ENCODE measurements at regions not wholly inside any gene's neighbourhood (a gene's known extent, or its start where the extent isn't known, plus 50 kb on each side); places are given as distances from the start of the nearest gene placed in this dataset.

DNA sequence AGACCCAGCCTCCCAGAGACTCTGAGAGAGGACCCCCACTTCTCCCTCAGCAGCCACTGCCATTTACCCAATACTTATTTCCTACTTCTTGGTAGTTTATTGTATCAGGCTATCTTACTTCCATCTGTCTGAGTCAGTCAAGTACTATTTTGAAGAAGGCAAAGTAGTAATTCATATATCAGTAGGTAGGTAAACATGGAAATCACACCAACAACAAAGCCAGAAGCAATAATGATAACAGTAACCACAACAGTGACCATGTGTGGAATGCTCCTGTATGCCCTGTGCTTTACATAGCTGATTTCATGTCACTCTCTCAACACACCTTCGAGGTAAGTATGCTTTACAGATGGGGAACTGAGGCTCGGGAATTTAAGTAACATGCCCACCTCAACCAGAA is 173.0 kb downstream of the BCL11A start:
- TF ChIP-seq, protein P1, sequence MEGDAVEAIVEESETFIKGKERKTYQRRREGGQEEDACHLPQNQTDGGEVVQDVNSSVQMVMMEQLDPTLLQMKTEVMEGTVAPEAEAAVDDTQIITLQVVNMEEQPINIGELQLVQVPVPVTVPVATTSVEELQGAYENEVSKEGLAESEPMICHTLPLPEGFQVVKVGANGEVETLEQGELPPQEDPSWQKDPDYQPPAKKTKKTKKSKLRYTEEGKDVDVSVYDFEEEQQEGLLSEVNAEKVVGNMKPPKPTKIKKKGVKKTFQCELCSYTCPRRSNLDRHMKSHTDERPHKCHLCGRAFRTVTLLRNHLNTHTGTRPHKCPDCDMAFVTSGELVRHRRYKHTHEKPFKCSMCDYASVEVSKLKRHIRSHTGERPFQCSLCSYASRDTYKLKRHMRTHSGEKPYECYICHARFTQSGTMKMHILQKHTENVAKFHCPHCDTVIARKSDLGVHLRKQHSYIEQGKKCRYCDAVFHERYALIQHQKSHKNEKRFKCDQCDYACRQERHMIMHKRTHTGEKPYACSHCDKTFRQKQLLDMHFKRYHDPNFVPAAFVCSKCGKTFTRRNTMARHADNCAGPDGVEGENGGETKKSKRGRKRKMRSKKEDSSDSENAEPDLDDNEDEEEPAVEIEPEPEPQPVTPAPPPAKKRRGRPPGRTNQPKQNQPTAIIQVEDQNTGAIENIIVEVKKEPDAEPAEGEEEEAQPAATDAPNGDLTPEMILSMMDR (IDR thresholded peaks at IDR 0.05) = no peak
- TF ChIP-seq POLR2AphosphoS5 (IDR thresholded peaks at IDR 0.05; ENCODE audit: low read depth, low read length) = no peak
